Neural progenitor cell (in vitro differentiated cells): ENCODE measurements at regions not wholly inside any gene's neighbourhood (a gene's known extent, or its start where the extent isn't known, plus 50 kb on each side); places are given as distances from the start of the nearest gene placed in this dataset.

ENCODE experiments used
- CTCF ChIP-seq: fragments of 200-600 bp; sonication (generic); IDR thresholded peaks from 2 replicates; pipeline ENCODE4 v1.5.1; 2017; ENCODE audit warnings: antibody characterized with exemption, mild to moderate bottlenecking
- EZH2 ChIP-seq: fragments of 200-600 bp; sonication (generic); IDR thresholded peaks from 2 replicates; pipeline ENCODE4 v1.6.1; 2017; ENCODE audit warnings: antibody characterized with exemption, mild to moderate bottlenecking, moderate library complexity

GRCh38 chr6:21955053-21955595 lies 341.7 kb downstream of the PRL start:
- no peak for TF ChIP-seq CTCF
- no peak for TF ChIP-seq EZH2
